ENCODE measurements at regions not wholly inside any gene's neighbourhood (a gene's known extent, or its start where the extent isn't known, plus 50 kb on each side); places are given as distances from the start of the nearest gene placed in this dataset.

- no peak for DNase-seq
Observed at GRCh38 chr15:72966641-72967040, 85.6 kb upstream of the NEO1 start.

- DNase-seq, result no peak
Observed at GRCh38 chr15:72965671-72966070, 86.6 kb upstream of the NEO1 start.

GRCh38 chr15:72964542-72964941 lies 87.7 kb upstream of the NEO1 start:
- no peak for DNase-seq

GRCh38 chr15:72964135-72964534 lies 88.1 kb upstream of the NEO1 start:
- DNase-seq, result no peak

- no peak for DNase-seq
Observed at GRCh38 chr15:72962054-72962702, 90.1 kb upstream of the NEO1 start.

GRCh38 chr15:72961346-72961745 lies 90.9 kb upstream of the NEO1 start:
- no peak for DNase-seq

DNA sequence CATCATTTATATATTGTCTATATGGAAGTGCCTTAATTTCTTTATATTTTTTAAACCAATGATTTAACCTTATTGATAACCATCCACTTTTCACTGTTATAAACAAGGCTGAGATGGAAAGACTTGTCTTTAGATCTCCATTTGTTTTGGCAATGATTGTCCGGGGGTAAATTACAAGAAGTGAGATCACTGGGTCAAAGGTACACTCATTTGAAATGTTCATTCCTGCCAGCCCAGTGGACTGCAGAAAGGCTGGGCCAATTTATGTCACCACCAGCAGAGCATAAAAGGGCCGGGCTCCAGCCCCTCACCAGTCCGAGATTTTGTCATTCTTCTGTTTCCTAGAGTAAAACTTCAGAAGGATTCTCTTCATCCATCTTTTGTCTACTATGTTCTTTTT lies 93.6 kb upstream of the NEO1 start:
- no peak for DNase-seq

DNA sequence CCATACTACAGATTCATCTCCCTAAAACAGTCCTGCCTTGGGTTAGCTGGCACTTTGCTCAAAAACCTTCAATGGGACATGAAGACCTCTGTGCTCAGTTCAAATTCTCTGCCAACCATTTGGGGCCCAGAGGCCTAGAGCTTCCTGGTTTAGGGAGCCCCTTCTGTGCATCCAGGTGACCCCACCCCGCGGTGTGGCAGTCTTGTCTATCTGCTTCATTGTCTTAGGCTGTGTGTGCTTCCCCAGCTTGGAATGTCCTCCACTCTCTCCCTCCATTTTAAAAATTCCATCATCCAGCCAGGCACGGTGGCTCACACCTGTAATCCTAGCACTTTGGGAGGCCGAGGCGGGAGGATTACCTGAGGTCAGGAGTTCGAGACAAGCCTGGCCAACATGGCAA lies 99.0 kb upstream of the NEO1 start:
- DNase-seq, result no peak

DNA sequence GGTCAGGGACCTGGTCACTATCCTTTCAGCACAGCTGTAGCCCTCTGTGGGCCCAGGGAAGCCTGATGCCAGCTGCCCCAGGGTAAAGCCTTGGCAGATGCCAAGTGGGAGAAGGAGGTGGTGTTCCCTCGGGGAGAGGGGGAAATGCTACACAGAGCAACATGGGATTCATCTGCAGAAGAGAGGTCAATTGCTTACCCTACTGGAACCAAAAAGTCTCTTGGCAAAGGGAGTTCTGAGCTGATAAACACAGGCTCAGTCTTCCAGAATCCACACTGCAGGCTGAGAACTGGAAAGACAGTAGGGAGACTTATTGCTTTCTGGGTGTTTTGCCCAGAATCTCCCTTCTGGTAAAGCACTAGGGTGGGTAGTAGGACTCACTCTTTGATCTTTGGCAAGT lies 100.1 kb upstream of the NEO1 start:
- no peak for DNase-seq

DNA sequence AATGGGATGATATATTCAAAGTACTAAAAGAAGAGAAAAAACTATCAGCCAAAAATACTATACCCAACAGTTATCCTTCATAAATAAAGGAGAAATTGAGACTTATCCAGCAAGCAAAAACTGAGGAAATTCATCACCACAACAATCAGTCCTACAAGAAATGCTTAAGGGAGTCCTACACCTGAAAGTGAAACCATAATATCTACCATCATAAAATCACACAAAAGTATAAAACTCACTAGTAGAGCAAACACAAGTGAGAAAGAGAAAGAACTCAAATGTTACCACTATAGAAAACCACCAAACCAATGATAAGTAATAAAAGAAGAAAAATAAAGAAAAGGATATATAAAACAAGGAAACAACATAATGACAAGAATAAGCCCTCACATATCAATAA lies 103.6 kb upstream of the NEO1 start:
- DNase-seq, result no peak

- no peak for DNase-seq
Observed at GRCh38 chr15:72947709-72948108, 104.6 kb upstream of the NEO1 start.

GRCh38 chr15:72944565-72944964 lies 107.7 kb upstream of the NEO1 start:
- DNase-seq, result no peak

GRCh38 chr15:72940229-72940622 lies 112.0 kb upstream of the NEO1 start:
- no peak for DNase-seq

- DNase-seq, result no peak
Observed at GRCh38 chr15:72939514-72940228, 112.6 kb upstream of the NEO1 start.

- no peak for DNase-seq
Observed at GRCh38 chr15:72936691-72937679, 115.3 kb upstream of the NEO1 start.

DNA sequence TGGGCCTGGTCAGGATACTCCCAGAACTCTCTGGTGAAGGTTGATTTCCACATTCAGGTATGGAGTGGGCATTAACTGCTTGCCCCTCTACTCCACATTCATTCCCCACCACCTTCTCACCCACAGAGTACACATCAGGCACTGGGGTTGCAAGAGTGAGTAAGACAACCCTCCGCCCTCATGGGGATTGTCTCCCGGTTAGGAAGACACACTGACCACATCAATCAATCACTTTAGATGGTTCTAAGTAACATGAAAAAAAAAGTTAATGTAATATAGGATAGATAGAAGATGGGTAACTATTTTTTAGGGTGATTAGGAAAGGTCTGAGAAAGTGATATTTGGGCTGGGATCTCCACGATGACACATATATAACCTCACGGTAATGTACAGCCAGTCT lies 116.0 kb upstream of the NEO1 start:
- no peak for DNase-seq

GRCh38 chr15:72935521-72935920 lies 116.7 kb upstream of the NEO1 start:
- no peak for DNase-seq

DNA sequence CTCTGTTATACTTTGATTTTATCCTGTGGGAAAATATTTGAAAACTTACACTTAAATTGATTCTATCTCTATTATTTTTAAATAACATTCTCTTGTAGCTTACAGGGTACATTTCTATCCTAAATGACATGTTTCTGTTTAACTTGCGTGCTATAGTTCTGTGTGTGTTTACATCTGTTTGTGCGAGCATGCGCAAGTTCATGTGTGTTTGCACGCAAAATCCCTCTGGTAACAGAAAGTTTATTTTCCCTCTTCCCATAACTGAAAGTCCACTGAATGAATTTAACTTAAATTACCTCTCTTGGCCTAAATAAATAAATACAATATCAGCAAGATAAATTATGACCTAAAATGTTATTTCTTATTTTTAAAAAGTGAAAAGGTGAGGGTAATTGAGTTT lies 117.3 kb upstream of the NEO1 start:
- DNase-seq, result no peak

GRCh38 chr15:72933976-72934375 lies 118.3 kb upstream of the NEO1 start:
- no peak for DNase-seq

GRCh38 chr15:72932472-72932871 lies 119.8 kb upstream of the NEO1 start:
- DNase-seq, result no peak

DNA sequence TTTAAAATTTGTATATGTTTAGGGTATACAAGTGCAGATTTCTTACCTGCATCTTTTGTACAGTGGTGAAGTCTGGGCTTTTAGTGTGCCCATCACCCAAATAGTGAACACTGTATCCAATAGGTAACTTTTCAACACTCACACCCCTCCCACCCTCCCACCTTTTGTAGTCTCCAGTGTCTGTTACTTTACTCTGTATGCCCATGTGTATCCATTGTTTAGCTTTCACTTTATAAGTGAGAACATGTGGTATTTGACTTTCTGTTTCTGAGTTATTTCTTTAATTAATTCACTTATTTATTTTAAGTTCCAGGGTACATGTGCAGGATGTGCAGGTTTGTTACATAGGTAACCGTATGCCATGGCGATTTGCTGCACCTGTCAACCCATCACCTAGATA lies 124.8 kb upstream of the NEO1 start:
- DNase-seq, result no peak

DNA sequence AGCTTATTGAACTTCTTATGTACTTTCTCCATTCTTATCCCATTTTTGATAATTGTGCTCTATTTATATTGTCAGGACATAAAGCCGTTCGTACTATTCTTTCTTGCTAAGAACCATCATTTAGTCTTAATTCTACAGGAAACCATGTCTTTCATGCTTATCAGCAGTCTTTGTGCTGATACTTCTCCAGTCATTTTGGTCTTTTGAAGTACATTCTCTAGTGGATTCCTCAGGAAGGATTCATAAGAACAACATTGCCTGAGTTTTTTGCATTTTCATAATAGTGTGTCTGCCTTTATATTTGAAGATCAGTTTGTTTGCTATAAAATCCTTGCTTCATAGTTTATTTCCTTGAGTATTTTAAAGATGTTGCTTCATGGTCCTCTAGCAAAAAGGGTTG lies 126.6 kb upstream of the NEO1 start:
- no peak for DNase-seq

- no peak for DNase-seq
Observed at GRCh38 chr15:72923289-72923688, 129.0 kb upstream of the NEO1 start.
